ENCODE measurements at regions not wholly inside any gene's neighbourhood (a gene's known extent, or its start where the extent isn't known, plus 50 kb on each side); places are given as distances from the start of the nearest gene placed in this dataset.

DNA sequence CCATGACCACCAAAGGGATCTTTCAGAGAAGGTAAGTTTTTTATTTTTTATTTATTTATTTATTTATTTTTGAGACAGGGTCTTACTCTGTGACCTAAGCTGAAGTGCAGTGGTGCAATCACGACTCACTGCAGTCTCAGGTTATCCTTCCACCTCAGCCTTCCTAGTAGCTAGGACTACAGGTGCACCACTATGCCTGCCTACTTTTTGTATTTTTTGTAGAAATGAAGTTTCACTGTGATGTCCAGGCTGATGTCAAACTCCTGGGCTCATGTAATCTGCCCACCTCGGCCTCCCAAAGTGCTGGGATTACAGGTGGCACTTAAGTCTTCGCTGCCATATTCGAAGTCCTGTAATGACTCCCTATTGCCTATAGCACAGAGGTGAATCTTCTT lies 342.5 kb downstream of the CYRIA start:
- CTCF ChIA-PET, result interaction anchor here (1.0 to 9.7 kb wide), 8 partner anchors 12 to 382 kb away, joined by 3 to 83 read pairs (median 12); partner anchors contain the start of gene MYCN
- H4K20me1 ChIP-seq (ENCODE audit: insufficient read depth), result no peaks in the 10 kb centered on the region
- no peak overlapping the region for H2AFZ ChIP-seq (ENCODE audit: low read depth)
- no peaks in the 10 kb centered on the region for H3K9me2 ChIP-seq
- WGBS (ENCODE audit: low lambda C conversion rate), result 23% methylated on average over 4 of the region's 4 CpGs
- H3K36me3 ChIP-seq (replicated peaks in 1 of 2; ENCODE audit: control insufficient read depth in 1 of 2, insufficient read depth in 2 of 2, low read length in 1 of 2), result no peaks in the 10 kb centered on the region
- H3K9me3 ChIP-seq, result no peaks in the 10 kb centered on the region
- POLR2A ChIA-PET, result interaction anchor here (1.5 to 1.9 kb wide), 2 partner anchors 165 to 381 kb away, joined by 3 to 6 read pairs; no protein-coding TSS in a partner anchor
- no peak overlapping the region for H3K9ac ChIP-seq
- H3F3A ChIP-seq (replicated peaks; ENCODE audit: insufficient read depth), result no peaks in the 10 kb centered on the region
- peaks cover 0 to 61% of the 10 kb centered on the region in 2 experiments; a peak in 2 of 4 replicates for H3K4me1 ChIP-seq (ENCODE audit: control insufficient read depth in 1 of 2, insufficient read depth in 2 of 2, low read depth in 1 of 2, low read length in 1 of 2)
- no peaks in the 10 kb centered on the region for H3K27me3 ChIP-seq (ENCODE audit: insufficient read depth)
- H3K4me3 ChIP-seq (ENCODE audit: low read depth in 2 of 2, low read length in 1 of 2), result no peak overlapping the region
- no peak for DNase-seq
- no peak overlapping the region for H3K27ac ChIP-seq (ENCODE audit: low read depth in 2 of 2, low read length in 1 of 2)
- no peak overlapping the region for H3K4me2 ChIP-seq
- TF ChIP-seq, protein P1, sequence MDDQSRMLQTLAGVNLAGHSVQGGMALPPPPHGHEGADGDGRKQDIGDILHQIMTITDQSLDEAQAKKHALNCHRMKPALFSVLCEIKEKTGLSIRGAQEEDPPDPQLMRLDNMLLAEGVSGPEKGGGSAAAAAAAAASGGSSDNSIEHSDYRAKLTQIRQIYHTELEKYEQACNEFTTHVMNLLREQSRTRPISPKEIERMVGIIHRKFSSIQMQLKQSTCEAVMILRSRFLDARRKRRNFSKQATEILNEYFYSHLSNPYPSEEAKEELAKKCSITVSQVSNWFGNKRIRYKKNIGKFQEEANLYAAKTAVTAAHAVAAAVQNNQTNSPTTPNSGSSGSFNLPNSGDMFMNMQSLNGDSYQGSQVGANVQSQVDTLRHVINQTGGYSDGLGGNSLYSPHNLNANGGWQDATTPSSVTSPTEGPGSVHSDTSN (IDR thresholded peaks at IDR 0.05), result no peak
- TF ChIP-seq, protein P2, sequence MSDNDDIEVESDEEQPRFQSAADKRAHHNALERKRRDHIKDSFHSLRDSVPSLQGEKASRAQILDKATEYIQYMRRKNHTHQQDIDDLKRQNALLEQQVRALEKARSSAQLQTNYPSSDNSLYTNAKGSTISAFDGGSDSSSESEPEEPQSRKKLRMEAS (IDR thresholded peaks at IDR 0.05; ENCODE audit: low read depth), result no peak
- TF ChIP-seq, protein P3, sequence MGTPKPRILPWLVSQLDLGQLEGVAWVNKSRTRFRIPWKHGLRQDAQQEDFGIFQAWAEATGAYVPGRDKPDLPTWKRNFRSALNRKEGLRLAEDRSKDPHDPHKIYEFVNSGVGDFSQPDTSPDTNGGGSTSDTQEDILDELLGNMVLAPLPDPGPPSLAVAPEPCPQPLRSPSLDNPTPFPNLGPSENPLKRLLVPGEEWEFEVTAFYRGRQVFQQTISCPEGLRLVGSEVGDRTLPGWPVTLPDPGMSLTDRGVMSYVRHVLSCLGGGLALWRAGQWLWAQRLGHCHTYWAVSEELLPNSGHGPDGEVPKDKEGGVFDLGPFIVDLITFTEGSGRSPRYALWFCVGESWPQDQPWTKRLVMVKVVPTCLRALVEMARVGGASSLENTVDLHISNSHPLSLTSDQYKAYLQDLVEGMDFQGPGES (IDR thresholded peaks at IDR 0.05; ENCODE audit: low read depth, low read length), result no peak
- no peak for TF ChIP-seq GABPA (IDR thresholded peaks at IDR 0.05; ENCODE audit: low read depth)
- no peak for TF ChIP-seq ELF1 (IDR thresholded peaks at IDR 0.05)
- TF ChIP-seq TCF12 (IDR thresholded peaks at IDR 0.05), result no peak
- TF ChIP-seq, protein P4, sequence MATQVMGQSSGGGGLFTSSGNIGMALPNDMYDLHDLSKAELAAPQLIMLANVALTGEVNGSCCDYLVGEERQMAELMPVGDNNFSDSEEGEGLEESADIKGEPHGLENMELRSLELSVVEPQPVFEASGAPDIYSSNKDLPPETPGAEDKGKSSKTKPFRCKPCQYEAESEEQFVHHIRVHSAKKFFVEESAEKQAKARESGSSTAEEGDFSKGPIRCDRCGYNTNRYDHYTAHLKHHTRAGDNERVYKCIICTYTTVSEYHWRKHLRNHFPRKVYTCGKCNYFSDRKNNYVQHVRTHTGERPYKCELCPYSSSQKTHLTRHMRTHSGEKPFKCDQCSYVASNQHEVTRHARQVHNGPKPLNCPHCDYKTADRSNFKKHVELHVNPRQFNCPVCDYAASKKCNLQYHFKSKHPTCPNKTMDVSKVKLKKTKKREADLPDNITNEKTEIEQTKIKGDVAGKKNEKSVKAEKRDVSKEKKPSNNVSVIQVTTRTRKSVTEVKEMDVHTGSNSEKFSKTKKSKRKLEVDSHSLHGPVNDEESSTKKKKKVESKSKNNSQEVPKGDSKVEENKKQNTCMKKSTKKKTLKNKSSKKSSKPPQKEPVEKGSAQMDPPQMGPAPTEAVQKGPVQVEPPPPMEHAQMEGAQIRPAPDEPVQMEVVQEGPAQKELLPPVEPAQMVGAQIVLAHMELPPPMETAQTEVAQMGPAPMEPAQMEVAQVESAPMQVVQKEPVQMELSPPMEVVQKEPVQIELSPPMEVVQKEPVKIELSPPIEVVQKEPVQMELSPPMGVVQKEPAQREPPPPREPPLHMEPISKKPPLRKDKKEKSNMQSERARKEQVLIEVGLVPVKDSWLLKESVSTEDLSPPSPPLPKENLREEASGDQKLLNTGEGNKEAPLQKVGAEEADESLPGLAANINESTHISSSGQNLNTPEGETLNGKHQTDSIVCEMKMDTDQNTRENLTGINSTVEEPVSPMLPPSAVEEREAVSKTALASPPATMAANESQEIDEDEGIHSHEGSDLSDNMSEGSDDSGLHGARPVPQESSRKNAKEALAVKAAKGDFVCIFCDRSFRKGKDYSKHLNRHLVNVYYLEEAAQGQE (IDR thresholded peaks at IDR 0.05; ENCODE audit: low read depth, low read length), result no peak
- TF ChIP-seq NRF1 (IDR thresholded peaks at IDR 0.05; ENCODE audit: low read depth, low read length), result no peak
- TF ChIP-seq TEAD4 (IDR thresholded peaks at IDR 0.05; ENCODE audit: borderline replicate concordance, insufficient read depth), result no peak
- TF ChIP-seq SIN3A (IDR thresholded peaks at IDR 0.05; ENCODE audit: borderline replicate concordance, low read depth, low read length), result no peak
- TF ChIP-seq CHD2 (IDR thresholded peaks at IDR 0.05; ENCODE audit: low read length, partially characterized antibody), result no peak
- no peak for TF ChIP-seq FOXJ3 (CRISPR knock-in tag; IDR thresholded peaks at IDR 0.05)
- TF ChIP-seq GATA2 (CRISPR knock-in tag; IDR thresholded peaks at IDR 0.05), result no peak
- TF ChIP-seq RXRA (IDR thresholded peaks at IDR 0.05; ENCODE audit: borderline replicate concordance, low read depth), result no peak
- no peak for TF ChIP-seq NFIC (IDR thresholded peaks at IDR 0.05; ENCODE audit: borderline replicate concordance)
- TF ChIP-seq, protein P5, sequence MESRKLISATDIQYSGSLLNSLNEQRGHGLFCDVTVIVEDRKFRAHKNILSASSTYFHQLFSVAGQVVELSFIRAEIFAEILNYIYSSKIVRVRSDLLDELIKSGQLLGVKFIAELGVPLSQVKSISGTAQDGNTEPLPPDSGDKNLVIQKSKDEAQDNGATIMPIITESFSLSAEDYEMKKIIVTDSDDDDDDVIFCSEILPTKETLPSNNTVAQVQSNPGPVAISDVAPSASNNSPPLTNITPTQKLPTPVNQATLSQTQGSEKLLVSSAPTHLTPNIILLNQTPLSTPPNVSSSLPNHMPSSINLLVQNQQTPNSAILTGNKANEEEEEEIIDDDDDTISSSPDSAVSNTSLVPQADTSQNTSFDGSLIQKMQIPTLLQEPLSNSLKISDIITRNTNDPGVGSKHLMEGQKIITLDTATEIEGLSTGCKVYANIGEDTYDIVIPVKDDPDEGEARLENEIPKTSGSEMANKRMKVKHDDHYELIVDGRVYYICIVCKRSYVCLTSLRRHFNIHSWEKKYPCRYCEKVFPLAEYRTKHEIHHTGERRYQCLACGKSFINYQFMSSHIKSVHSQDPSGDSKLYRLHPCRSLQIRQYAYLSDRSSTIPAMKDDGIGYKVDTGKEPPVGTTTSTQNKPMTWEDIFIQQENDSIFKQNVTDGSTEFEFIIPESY (IDR thresholded peaks at IDR 0.05; ENCODE audit: borderline replicate concordance, low read depth), result no peak
- H3K79me2 ChIP-seq (ENCODE audit: insufficient read depth), result no peaks in the 10 kb centered on the region
